ENCODE measurements at regions not wholly inside any gene's neighbourhood (a gene's known extent, or its start where the extent isn't known, plus 50 kb on each side); places are given as distances from the start of the nearest gene placed in this dataset.

GRCh38 chr7:57774300-57774699 is 324.3 kb downstream of the ZNF716 start:
- no peak for DNase-seq
- H3K36me3 Mint-ChIP-seq (ENCODE audit: insufficient read depth in 1 of 3, low read depth in 3 of 3): peaks cover 34 to 48% (median 42%) of the 10 kb centered on the region in 3 experiments
- no peak overlapping the region for H3K4me2 ChIP-seq (ENCODE audit: insufficient read depth, insufficient read length, low read length)
- peaks cover 79% of the 10 kb centered on the region for H3K9me3 ChIP-seq (ENCODE audit: control insufficient read depth, low read depth, low read length)
- no peak overlapping the region for H4K8ac ChIP-seq (replicated peaks; ENCODE audit: insufficient read length, low read depth, low read length)
- no peaks in the 10 kb centered on the region for H3K27me3 ChIP-seq (ENCODE audit: insufficient read depth, low read length)
- H3K4me1 Mint-ChIP-seq: no peaks in the 10 kb centered on the region
- H3K9me3 Mint-ChIP-seq: peaks cover 94 to 99% of the 10 kb centered on the region in 2 experiments
- peaks cover 4% of the 10 kb centered on the region for H3K27me3 Mint-ChIP-seq (ENCODE audit: low read depth)
- no peak overlapping the region for H2AFZ ChIP-seq (ENCODE audit: low read length)
- no peaks in the 10 kb centered on the region for H3K23me2 ChIP-seq (ENCODE audit: insufficient read length, low read depth, low read length, poor library complexity, severe bottlenecking)
- no peaks in the 10 kb centered on the region for H4K20me1 ChIP-seq (ENCODE audit: control insufficient read depth, insufficient read depth, insufficient read length)
- no peak overlapping the region for H2AK5ac ChIP-seq (ENCODE audit: insufficient read length, low read length)
- H3K27ac ChIP-seq (ENCODE audit: insufficient read length, low read depth, low read length): no peak overlapping the region
- H3K14ac ChIP-seq (ENCODE audit: insufficient read depth, low read length): no peak overlapping the region
- H3K9ac ChIP-seq (ENCODE audit: extremely low read depth, insufficient read length, low read length): no peak overlapping the region
- no peak overlapping the region for H3K56ac ChIP-seq (ENCODE audit: insufficient read length, low read depth, low read length)
- H3K4ac ChIP-seq (ENCODE audit: low read depth, low read length): no peak overlapping the region
- no peaks in the 10 kb centered on the region for H3K79me1 ChIP-seq (ENCODE audit: insufficient read depth, low read depth, low read length, poor library complexity, severe bottlenecking)
- no peak for TF ChIP-seq CTCF (conservative IDR thresholded peaks at IDR 0.05)
- H2BK120ac ChIP-seq (ENCODE audit: low read depth, low read length, poor library complexity, severe bottlenecking): no peak overlapping the region
- no peak overlapping the region for H2BK12ac ChIP-seq (ENCODE audit: insufficient read length, low read depth, low read length)
- WGBS (ENCODE audit: extremely low coverage, insufficient read length, low lambda C conversion rate): no CpG with 5 or more reads among the region's 13 CpGs
- no peak overlapping the region for H4K5ac ChIP-seq (ENCODE audit: insufficient read length, low read depth, low read length)
- no peak overlapping the region; a peak in 1 of 5 replicates for H3K4me3 Mint-ChIP-seq
- H3T11ph ChIP-seq (ENCODE audit: low read length): no peak overlapping the region
- H3K79me2 ChIP-seq (ENCODE audit: insufficient read depth, low read length): no peaks in the 10 kb centered on the region
- no peak overlapping the region for H4K91ac ChIP-seq (ENCODE audit: insufficient read length, low read depth, low read length)
- H2BK20ac ChIP-seq (ENCODE audit: low read depth, low read length, poor library complexity, severe bottlenecking): no peak overlapping the region
- no peak overlapping the region for H3K23ac ChIP-seq (ENCODE audit: insufficient read length, low read depth, low read length)
- no peak overlapping the region for H2BK15ac ChIP-seq (ENCODE audit: low read depth, low read length)
- no peak overlapping the region for H3K27ac Mint-ChIP-seq
- H3K4me1 ChIP-seq (ENCODE audit: insufficient read depth, low read length): no peaks in the 10 kb centered on the region
- H2BK5ac ChIP-seq (ENCODE audit: insufficient read length, low read length): no peak overlapping the region
- no peak overlapping the region for H3K18ac ChIP-seq (ENCODE audit: insufficient read length, low read depth, low read length)

Data from H9 (cell line).